PFSK-1 (cell line): ENCODE measurements at regions not wholly inside any gene's neighbourhood (a gene's known extent, or its start where the extent isn't known, plus 50 kb on each side); places are given as distances from the start of the nearest gene placed in this dataset.

Source experiments
- POLR2AphosphoS5 ChIP-seq: IDR thresholded peaks from 2 replicates; pipeline ENCODE4 v1.6.1; 2012; ENCODE audit warnings: low read depth, mild to moderate bottlenecking, control low read depth, low read length, moderate library complexity
- REST ChIP-seq, 2 experiments: IDR thresholded peaks; 2 replicates each; pipeline versions ENCODE4 v1.6.1 to v1.8.0; 2011 to 2012; ENCODE audit warnings: low read depth in 2 of 2, low read length in 2 of 2, control low read depth in 1 of 2, inconsistent platforms in 1 of 2, mild to moderate bottlenecking in 1 of 2, moderate library complexity in 1 of 2; ENCODE audit not compliant: insufficient read depth in 1 of 2

GRCh38 chr16:73149334-73149733, 101.4 kb upstream of the ZFHX3 start:
- TF ChIP-seq POLR2AphosphoS5 (no peak), REST (IDR thresholded peaks at IDR 0.05; ENCODE audit: insufficient read depth in 1 of 2, low read depth in 2 of 2, low read length in 2 of 2) (no peak)
